Right renal pelvis (tissue), 4 donors: ENCODE measurements at regions not wholly inside any gene's neighbourhood (a gene's known extent, or its start where the extent isn't known, plus 50 kb on each side); places are given as distances from the start of the nearest gene placed in this dataset.

Experiments
- DNase-seq, 4 donors: peaks; one replicate each; pipeline ENCODE4 v3.0.0-alpha.2; 2013; ENCODE audit warnings: low read depth in 4 of 4, low spot score in 3 of 4, missing footprints in 1 of 4

DNA sequence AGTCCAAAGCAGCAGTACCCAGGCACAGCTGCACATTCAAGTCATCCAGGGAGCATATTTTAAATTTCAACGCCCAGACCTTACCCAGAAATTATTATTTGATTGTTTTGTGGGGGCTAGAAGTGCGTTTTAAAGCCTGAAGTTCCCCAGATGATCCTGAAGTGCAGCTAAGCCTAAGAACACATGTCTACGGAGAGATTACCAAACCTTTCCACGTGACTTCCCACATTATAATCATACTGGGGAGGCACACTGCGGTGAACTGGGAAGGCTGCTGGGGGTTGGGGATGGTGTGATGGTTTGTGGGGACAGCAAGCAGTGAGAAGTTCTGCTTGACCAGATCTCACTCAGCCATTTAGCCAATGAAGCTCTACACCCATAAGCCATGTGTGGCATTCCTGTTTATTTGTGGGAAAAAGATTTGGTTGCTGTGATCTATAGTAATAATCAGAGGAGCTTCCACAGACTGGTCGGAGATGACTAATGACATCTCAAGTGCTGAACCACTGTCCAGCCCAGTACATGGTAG, 93.4 kb upstream of the CDH6 start:
- DNase-seq, result no peak

DNA sequence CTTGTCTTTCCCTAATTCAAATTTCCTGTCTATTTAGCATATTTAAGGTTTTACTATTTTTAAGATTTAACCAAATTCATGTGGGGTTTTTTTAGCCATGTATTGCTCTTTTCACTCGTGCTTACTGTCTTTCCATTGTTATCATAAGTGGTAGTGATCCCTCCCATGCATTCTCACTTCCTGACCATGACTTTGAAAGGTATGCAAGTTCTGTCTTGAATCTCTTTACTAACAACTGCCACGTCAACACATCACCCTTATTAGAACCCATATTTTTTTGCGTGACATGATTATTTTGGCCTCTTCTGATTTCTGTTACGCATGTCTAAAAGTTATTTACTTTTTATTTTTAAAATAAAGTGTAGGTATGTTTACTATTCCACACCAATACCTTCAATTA, 94.7 kb upstream of the CDH6 start:
- no peak for DNase-seq

DNA sequence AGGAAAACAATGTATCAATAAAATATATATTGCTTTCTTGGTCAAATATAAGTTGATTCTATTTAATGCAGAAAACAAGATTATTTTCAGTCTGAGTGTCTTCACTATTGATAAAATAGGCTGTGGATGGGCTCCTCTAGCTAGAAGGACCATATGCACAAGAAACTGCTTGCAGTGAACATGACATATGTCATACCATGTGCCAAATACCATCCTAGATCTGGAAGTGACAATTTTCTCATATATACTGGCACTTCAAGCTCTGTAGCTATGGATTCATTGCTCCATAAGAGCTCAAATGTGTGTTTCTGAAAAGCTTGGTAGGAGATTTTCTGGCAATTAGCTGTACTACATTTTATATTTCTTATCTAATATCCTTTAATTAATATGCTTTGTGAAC, 95.6 kb upstream of the CDH6 start:
- DNase-seq, result no peak

DNA sequence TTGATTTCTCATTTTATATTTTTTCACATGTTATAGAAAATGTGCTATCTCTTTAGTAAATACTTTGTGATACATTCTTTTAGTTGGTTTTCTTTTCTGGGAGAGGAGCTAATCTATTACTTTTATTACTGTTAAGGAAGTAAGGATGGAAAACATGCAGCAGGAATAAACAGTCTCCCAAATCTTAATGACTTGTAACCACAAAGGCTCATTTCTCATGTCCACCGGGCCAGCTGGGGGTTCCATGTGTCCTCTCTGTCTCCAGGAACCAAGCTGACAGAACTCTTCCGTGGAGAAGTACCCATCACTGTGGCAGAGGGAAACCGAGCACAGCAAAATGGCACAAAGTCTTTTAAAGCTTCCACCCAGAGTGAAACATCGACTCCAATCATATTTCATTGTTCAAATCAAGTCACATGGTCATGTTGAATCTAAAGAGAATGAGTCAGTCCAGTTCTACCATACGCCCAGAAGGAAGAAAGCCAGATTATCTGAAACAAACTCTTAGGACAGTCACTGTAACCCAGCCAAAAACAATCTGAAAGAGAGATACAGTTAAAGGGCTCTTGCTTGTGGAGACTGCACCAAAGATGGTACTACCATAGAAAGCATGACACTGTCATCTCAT, 97.1 kb upstream of the CDH6 start:
- DNase-seq, result no peak

DNA sequence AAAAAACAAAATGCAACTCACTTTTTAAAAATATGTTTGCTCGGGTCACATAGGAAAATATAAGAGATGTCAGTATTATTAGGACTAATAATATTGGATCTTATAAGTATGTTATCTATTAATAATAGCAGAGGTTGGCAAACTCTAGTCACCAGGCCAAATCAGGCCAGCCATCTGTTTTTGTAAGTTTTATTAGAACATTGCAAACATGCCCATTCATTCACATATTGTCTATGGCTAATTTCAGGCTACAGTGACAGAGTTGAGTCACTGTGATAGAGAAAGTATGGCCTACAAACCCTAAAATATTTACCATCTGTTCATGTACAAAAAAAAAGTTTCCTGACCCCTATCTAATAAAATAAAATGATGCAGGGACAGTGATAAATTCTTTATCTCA, 97.7 kb upstream of the CDH6 start:
- no peak for DNase-seq

DNA sequence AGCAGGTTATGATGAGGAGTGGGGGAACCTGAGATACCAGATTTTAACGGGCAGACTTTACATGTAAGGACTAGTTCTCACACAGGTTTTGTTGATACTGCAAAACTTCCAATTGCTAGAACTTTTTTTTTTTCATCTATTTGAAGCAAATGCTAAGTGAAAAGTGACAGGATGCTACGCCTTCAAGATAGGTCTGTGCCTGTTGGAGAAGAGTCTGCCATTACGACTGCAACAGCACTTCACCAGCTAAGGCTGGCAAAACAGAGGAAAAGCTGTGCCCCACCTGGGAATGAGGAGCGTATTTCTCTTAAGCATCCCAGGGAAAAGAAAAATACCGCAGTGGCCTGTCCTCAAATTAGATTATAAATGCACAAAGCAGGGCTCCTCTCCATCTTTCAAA, 102.0 kb upstream of the CDH6 start:
- no peak for DNase-seq

DNA sequence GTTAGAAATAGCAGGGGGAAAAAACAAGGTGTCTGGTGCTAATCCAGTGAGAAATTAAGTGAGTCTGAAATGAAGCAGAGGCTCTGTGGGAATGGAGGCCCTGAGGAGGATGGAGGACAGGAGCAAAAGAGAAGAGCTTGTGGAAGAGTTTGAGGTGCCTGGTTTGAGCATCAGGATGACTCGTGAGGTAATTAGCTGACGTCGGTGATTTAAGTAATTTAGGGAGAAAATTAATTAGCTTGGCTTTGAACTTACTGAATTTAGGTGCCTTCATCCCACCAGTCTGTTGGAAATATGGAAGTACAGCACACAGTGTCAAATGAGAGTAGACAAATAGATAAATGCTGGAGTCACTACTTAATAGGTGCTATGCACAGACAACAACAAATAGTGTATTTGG, 103.0 kb upstream of the CDH6 start:
- DNase-seq, result no peak

DNA sequence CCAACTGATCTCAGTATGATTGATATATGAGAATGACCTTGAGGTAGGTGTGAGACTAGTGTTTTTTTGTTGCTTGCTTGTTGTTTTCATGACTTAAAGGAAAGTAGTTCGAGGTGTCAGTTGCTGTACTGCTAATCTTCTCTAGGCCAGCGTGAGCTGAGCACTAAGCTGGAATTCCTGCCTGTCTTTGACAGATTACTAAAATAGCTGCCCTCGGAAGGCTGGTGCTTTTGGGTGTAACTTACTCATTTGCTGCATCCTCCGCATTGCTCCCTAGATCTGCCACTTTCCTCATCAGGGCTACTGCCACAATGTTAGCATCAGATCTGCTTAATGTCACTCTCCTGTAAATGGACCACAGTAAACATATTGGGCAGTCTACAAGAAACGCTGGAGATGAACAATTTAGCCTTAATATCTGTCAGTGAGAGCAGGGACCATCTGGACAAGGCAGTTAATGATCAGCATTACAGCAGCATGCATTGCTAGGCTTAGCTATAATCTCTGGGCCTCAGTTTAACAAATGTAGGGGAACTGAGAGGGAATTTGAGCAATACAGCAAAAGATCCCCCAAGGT, 106.6 kb upstream of the CDH6 start:
- DNase-seq, result no peak

DNA sequence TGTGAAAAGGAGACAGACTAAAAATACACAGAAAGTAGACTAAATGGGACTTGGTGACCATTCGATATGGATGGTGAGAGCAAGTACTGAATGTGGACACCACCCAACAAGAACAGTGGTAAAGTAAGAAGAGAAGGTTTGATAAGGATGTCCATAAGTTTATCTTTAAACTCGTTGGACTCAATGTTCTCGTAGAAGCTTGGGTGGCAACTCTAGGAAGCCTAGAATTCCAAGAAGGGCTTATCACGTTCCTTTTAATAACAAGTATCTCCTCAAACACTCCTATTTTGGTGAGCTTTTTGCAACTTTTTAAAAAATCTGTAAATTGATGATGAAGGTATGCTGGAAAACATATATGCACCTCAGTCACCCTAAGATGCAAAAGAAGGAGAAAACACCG, 108.6 kb upstream of the CDH6 start:
- DNase-seq, result no peak

DNA sequence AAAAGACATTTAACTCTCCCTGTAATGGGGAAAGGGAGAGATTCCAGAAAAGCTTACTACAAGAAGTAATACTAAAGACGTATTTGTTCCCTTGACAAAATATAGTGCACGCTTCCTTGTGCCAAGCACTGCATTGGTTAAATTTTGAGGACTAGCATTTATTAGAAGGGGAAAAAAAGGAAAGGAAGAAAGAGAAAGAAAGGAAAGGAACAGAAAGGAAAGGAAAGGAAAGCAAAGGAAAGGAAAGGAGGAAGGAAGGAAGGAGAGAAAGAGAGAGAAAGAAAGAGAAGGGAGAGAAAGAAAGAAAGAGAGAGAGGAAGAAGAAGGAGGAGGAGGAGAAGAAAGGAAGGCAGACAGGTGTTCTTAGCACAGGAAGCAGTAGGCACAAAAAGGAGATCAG, 110.1 kb upstream of the CDH6 start:
- DNase-seq, result no peak

DNA sequence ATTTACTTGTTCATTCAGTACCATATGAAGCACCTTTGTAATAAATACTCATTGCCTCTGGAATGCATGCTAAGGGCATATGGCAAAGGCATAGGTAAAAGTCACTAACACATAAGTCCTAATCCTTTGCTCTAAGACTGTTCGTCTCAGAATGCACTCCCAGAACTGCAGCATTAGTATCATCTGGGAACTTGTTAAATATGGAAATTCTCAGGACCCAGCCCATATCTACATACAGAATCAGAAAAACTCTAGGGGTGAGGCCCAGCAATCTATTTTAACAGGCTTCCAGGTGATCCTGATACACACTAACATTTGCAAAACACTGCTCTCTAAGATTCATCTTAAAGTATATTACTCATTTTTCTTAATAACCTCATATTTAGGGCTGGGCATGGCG, 113.8 kb upstream of the CDH6 start:
- no peak for DNase-seq

DNA sequence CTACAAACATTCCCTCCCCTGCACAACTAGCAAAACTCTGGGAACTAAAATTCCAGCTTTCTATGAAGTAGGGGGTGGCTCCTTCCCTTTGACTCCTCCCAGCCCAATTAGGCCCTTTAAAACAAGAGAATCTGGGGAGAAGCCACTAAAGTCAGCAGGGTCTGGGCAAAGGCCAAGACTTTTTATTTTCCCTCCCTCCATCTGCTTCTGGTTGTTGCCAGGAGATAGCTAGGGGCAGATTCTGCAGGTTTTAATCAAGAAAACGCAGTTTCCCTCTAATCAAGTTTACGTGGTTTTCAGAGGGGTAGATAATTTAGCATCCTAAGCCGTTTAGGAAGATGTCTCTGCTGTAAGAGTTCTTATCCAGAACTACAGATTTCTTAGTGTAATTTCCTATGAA, 114.5 kb upstream of the CDH6 start:
- no peak for DNase-seq

DNA sequence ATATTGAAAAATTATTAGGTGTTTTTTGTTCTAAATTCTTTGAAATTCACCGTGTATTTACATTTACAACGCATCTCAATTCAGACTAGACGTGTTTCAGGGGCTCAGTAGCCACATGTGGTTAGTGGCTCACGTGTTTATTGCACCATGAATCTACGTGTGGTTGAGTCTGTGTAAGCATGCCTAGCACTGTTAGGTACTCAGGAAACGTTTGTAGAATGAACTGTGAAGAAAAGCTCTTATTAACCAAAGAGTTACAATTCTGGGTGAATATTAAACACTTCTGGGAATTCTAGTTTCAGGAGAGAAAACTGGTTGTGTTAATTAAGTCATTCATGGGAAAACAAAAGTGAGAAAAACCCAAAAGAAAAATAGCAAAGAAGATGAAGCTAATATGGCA, 117.5 kb upstream of the CDH6 start:
- no peak for DNase-seq

DNA sequence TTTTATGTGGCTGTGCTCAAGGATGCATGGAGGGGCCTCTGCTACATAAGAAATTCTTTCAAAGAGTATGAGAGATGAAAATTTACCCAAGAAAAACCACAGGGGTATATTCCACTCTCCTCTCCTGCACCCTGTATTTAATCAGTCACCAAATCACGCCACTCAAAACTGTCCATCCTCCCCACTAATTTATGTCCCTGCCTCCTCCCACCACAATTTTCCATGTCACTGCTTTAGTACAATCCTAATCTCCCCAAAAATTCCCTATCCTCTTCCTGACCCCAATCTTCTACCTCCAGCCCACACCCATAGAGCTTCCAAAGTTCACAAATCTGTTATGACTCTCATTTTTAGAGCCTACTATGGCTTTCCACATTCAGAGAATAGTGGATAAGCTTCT, 125.2 kb upstream of the CDH6 start:
- DNase-seq, result no peak

DNA sequence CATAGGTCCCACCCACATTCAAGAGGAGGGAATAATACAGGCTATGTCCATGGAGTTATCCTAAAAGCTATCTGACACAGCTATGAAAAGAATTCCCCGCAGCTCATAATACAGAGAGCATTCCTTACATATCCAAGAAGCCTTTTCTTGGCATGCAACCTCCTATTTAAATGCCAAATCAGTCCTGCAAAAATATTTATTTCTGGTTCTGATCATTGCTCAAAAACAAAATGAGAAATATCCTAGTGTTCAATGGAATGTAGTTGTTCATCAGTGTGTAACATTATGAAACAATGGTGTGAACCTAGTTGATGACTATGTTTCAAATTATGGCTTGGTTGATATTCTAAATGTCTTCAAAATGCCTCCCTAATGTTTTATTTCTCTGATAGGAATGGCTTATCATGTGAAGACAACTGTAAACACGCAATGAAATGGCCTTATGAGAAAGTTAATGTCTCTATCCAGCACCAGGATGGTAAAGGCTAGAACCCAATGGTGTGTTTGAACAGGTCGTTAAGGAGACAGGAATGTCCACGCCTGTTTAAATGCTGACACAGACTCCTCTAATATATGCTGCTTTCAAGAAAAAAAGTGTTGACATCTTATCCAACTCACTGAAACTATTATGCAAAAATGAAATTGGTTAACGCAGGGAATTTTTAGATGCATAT, 126.7 kb upstream of the CDH6 start:
- no peak for DNase-seq

DNA sequence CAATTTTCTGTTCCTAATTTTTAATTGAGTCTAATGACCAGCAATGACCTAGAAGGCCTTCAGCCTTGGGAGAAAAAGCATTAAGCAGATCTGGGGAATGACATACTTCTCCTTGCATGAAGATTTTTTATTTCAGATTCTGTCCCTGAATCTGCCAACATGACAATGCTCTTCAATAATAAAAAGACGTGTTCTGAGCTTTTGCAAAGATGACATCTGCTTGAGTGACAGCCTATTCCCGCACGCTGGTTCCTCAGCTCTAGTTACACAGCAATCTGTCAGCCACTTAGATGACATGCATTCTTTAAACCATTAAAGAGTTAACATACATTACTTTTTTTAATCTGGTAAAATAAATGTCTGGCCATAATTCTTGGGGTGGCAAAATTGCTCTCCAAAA, 129.3 kb upstream of the CDH6 start:
- no peak for DNase-seq

DNA sequence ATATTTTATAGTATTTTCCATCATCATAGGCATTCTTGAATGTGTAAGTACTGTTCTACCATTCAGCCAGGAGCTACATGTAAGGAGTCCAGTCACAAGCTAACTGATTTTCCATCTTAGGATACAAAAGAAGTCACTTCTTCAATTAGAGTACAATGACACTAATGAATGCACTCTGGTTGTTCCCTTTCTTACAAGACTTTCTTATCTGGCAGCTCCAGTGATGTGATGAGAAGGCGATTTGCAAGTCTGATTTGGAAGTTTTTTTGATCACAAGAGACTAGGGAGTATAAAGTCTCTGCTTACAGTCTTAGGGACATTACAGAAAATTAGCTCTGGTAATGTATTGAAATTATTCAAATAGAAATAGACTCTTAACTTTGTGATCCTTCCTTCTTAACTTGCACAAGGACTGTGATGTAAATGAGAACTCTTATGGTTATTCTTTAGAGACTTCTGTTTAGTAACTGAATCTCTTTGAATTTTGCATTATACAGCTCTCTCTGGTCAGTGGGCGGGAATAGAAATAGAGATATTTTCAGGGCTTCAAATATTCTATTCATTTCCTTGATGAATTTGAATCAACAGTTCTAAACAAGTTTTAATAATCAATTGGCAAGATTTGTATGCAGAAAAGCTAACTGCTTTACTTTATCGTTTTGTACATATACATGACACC, 130.4 kb upstream of the CDH6 start:
- DNase-seq, result no peak

DNA sequence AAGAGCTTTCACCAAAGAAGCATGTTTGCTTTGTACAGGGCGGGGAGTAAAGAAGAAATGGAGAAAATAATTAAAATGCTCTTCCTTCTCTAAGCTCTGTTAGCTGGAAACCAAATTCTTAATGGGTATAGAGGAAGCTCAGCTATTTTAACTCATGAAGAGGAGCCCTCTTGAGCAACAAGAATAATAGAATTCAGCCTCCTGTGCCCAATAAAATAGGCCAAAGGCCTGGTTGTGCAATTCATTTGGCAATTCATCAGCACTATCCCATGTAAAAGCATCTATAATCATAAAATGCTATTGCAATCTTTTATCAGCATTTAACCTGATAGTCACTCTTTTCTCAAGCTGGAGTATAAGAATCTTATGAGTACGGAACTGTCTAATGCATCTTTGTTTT, 133.6 kb upstream of the CDH6 start:
- no peak for DNase-seq

DNA sequence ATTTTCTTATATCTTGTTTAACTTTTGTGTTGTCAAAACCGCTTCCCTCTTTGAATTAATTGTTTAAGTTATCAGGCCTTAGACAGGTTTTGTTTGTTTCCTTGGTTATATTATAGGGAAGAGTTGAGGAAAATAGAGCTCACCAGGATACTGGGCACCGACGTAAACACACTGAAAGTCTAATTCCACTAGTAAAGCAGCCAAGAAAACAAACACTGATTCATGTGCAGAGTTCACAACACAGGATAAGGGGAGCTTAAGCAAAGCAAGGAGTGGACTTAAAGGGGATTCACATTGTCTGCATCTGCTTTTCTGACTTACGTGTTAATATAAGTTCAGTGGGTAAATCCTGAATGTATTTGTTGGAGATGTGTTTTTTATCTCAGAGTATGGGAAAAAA, 139.0 kb upstream of the CDH6 start:
- DNase-seq, result no peak

DNA sequence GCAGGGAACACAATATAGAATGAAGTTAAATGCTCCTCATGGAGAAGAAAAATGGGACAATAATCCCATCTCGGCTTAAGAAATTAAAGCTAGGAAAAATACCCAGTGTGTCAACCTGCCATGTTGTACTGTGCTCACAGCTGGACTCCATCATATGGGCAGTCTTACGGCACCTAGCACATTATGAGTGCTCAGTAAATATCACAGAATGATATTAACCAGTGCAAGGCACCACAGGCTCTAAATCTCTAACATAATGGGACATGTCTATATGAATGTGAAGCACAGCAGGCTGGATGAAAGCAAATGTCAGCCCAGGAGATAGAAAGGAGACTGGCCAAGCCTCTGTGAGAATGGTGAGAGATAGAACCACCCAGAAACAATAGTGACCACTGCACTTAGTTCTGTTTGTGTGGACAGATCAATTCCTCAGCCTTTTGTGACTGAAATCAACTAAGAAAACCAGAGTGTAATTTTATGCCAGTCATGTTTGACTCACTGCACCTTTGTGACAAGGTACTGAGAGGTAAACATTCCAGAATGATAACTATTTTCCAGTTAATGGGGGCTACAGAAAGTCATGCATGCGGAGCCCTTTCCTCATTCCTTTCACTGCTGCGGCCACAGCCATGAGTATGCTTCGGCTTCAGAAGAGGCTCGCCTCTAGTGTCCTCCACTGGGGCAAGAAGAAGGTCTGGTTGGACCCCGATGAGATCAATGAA, 140.4 kb upstream of the CDH6 start:
- DNase-seq, result no peak

DNA sequence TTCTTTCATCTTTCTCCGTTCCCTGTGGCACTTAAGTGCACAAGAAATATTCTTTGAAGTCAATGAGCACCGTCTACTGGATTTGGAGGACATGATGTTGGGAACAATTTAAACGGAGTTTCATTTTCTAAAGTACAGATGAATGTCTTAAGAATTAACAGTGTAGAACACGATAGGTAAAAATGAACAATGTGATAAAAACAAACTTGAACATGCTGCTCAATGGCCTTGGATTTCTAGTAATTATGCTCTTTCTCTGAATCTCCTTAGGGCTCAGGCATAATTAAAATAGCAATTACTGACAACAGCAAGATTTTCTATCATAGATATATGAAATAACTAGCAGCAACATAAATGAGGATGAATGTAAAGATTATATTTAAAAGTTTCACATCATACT, 142.2 kb upstream of the CDH6 start:
- DNase-seq, result no peak
